ENCODE measurements at regions not wholly inside any gene's neighbourhood (a gene's known extent, or its start where the extent isn't known, plus 50 kb on each side); places are given as distances from the start of the nearest gene placed in this dataset.

DNA sequence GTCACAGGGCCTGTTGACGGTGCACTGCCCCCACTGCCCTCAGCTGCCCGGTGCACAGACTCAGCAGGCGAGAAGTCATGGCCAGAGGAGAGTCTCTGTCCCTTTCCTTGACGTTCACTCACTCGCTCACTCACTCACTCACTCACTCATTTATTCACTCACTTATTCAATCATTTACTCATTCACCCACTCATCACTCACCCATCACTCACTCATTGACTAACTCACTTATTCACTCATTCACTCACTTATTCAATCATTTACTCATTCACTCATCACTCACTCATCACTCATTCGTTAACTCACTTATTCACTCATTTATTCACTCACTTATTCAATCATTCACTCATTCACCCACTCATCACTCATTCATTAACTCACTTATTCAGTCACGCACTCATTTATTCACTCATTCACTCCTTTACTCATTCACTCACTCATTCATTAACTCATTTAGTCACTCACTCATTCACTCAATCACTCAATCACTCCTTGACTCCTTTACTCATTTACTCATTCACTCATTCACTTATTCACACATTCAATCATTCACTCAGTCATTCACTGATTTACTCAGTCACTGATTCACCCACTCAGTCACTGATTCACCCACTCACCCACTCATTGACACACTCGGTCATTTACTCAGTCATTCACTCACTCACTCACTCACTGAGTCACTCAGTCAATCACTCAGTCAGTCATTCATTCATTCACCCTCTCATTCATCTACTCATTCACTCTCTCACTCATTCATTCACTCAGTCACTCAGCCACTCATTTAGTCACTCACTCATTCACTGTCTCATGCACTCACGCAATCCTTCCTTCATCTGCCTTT is 1193.5 kb downstream of the BRD1 start:
- Histone ChIP-seq H3K36me3 (ENCODE audit: control insufficient read depth, insufficient read depth, low read length) (no peaks in the 10 kb centered on the region), H2BK20ac (ENCODE audit: low read depth, low read length) (no peak overlapping the region), H2BK5ac (ENCODE audit: low read depth, low read length, poor library complexity, severe bottlenecking) (no peak overlapping the region), H2BK120ac (ENCODE audit: low read depth, low read length) (no peak overlapping the region), H3K9me1 (ENCODE audit: insufficient read depth, low read length) (no peaks in the 10 kb centered on the region), H3K9me3 (ENCODE audit: control insufficient read depth, insufficient read depth, low read length) (peaks cover 55% of the 10 kb centered on the region), H2AFZ (replicated peaks; ENCODE audit: low read length, poor library complexity) (no peak overlapping the region), H4K8ac (ENCODE audit: low read depth in 2 of 2, low read length in 2 of 2) (no peak overlapping the region), H3K4me1 (ENCODE audit: control insufficient read depth, insufficient read depth, low read length) (no peaks in the 10 kb centered on the region), H3K4me3 (ENCODE audit: insufficient read depth, low read depth, low read length) (no peak overlapping the region), H2AK5ac (ENCODE audit: low read depth, low read length) (no peak overlapping the region), H3K4me2 (ENCODE audit: low read depth, low read length) (no peak overlapping the region), H4K5ac (ENCODE audit: low read depth, low read length) (no peak overlapping the region), H4K91ac (ENCODE audit: insufficient read depth, low read depth, low read length) (no peak overlapping the region), H3K23ac (ENCODE audit: low read depth, low read length) (no peak overlapping the region), H3K27me3 (ENCODE audit: control insufficient read depth, insufficient read depth, low read length) (no peaks in the 10 kb centered on the region), H3K9ac (ENCODE audit: low read depth, low read length) (no peak overlapping the region), H3K4ac (ENCODE audit: low read depth, low read length) (no peak overlapping the region), H2BK15ac (ENCODE audit: low read depth, low read length) (no peak overlapping the region), H3K79me1 (ENCODE audit: low read depth in 1 of 2, low read length in 2 of 2) (no peaks in the 10 kb centered on the region), H3K14ac (replicated peaks; ENCODE audit: low read depth, low read length) (no peak overlapping the region), H3K56ac (ENCODE audit: extremely low read depth, insufficient read depth, low read length) (no peak overlapping the region), H3K27ac (ENCODE audit: insufficient read depth, low read length) (no peak overlapping the region), H4K20me1 (ENCODE audit: insufficient read depth, low read length) (no peaks in the 10 kb centered on the region), H3K18ac (ENCODE audit: low read depth, low read length) (no peak overlapping the region), H2AK9ac (replicated peaks; ENCODE audit: low read depth, low read length, poor library complexity) (no peak overlapping the region)
- in situ Hi-C loops (cut with MboI; ENCODE audit: low sequenced_read_pairs) = no loop called here
- intact Hi-C loops (cut with micrococcal nuclease) = no loop called here
- DNase-seq = no peak
- dilution Hi-C loops (cut with HindIII; ENCODE audit: low sequenced_read_pairs, unreplicated experiment) = no loop called here
- TF ChIP-seq USF2 (IDR thresholded peaks at IDR 0.05; ENCODE audit: low read depth, low read length) = no peak
- ChIA-PET POLR2A (ENCODE audit: unreplicated experiment) (no interaction called here), CTCF (no interaction called here)
- ATAC-seq (ENCODE audit: low read depth) = no peak
- BruUV-seq (replicated peaks) = no TSS peak
- WGBS, 2 experiments (ENCODE audit: extremely low coverage in 2 of 2, insufficient read length in 1 of 2) = 49 to 100% methylated on average over 2 to 5 of the region's 9 CpGs

All from IMR-90 (cell line).